ENCODE measurements at regions not wholly inside any gene's neighbourhood (a gene's known extent, or its start where the extent isn't known, plus 50 kb on each side); places are given as distances from the start of the nearest gene placed in this dataset.

DNA sequence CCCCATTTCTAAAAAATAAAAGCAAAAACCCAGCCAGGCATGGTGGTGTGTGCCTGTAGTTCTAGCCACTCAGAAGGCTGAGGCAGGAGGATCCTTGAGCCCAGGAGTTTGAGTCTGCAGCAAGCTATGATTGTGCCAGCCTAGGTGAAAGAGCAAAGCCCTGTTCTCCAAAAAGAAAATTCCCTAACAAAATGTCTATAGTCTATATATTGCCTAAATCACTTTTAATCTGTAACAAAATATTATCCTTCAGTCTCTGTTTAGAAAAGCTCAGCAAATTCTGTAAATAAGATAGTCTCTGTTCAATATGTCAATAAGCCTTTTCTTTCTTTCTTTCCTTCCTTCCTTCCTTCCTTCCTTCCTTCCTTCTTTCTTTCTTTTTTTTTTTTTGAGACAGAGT, 75.8 kb upstream of the ZFP64 start:
- no peaks in the 10 kb centered on the region for H3K27me3 ChIP-seq
- DNase-seq: no peak
- no peaks in the 10 kb centered on the region for H3K36me3 ChIP-seq
- TF ChIP-seq EP300 (IDR thresholded peaks at IDR 0.05; ENCODE audit: low read depth): no peak
- TF ChIP-seq, protein P1, sequence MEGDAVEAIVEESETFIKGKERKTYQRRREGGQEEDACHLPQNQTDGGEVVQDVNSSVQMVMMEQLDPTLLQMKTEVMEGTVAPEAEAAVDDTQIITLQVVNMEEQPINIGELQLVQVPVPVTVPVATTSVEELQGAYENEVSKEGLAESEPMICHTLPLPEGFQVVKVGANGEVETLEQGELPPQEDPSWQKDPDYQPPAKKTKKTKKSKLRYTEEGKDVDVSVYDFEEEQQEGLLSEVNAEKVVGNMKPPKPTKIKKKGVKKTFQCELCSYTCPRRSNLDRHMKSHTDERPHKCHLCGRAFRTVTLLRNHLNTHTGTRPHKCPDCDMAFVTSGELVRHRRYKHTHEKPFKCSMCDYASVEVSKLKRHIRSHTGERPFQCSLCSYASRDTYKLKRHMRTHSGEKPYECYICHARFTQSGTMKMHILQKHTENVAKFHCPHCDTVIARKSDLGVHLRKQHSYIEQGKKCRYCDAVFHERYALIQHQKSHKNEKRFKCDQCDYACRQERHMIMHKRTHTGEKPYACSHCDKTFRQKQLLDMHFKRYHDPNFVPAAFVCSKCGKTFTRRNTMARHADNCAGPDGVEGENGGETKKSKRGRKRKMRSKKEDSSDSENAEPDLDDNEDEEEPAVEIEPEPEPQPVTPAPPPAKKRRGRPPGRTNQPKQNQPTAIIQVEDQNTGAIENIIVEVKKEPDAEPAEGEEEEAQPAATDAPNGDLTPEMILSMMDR (IDR thresholded peaks at IDR 0.05): no peak
- TF ChIP-seq POLR2A (IDR thresholded peaks at IDR 0.05): no peak
- no peak for TF ChIP-seq POLR2AphosphoS5 (IDR thresholded peaks at IDR 0.05)
- in situ Hi-C loops (cut with MboI; ENCODE audit: low pct_ligation_motif_present in 1 of 4, low pct_unique_long_range_greater_than_20kb in 1 of 4, low sequenced_read_pairs in 3 of 4) (no loop called here), intact Hi-C loops (cut with DNase I; ENCODE audit: low total_unique reads) (no loop called here)
- H3K4me1 ChIP-seq: no peaks in the 10 kb centered on the region
- H3K4me3 ChIP-seq: no peak overlapping the region
- no peaks in the 10 kb centered on the region for H3K9me3 ChIP-seq
- no peak overlapping the region for H3K27ac ChIP-seq

DNA sequence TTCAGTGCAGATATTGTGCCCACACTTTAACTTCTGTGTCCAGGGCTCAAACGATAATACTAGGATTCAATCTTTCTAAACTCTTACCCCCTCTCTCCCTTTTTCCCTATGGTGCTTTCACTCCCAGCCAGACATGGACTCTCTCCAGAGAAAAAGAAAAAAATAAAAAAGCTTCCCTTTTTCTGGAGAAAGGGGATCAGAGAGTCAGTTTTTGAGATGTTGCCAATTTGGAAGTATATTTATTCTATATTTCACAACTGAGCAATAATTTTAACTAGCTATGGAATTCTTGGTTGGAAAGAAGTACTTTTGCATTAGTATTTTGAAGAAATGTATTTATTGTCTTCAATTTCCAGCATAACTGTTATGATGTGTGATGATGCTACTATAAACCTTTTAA, 72.2 kb upstream of the ZFP64 start:
- Histone ChIP-seq H3K27me3 (no peaks in the 10 kb centered on the region), H3K4me1 (no peaks in the 10 kb centered on the region), H3K27ac (no peak overlapping the region), H3K36me3 (no peaks in the 10 kb centered on the region), H3K4me3 (no peak overlapping the region), H3K9me3 (no peaks in the 10 kb centered on the region)
- WGBS, 2 donors (ENCODE audit: low coverage in 1 of 2): 50 to 82% methylated on average over 1 of the region's 1 CpG
- intact Hi-C loops (cut with DNase I; ENCODE audit: low total_unique reads) (no loop called here), in situ Hi-C loops (cut with MboI; ENCODE audit: low pct_ligation_motif_present in 1 of 4, low pct_unique_long_range_greater_than_20kb in 1 of 4, low sequenced_read_pairs in 3 of 4) (no loop called here)
- TF ChIP-seq EP300 (IDR thresholded peaks at IDR 0.05; ENCODE audit: low read depth) (no peak), POLR2AphosphoS5 (IDR thresholded peaks at IDR 0.05) (no peak), POLR2A (IDR thresholded peaks at IDR 0.05) (no peak)
- TF ChIP-seq, protein P1 (IDR thresholded peaks at IDR 0.05): no peak
- no peak for DNase-seq

DNA sequence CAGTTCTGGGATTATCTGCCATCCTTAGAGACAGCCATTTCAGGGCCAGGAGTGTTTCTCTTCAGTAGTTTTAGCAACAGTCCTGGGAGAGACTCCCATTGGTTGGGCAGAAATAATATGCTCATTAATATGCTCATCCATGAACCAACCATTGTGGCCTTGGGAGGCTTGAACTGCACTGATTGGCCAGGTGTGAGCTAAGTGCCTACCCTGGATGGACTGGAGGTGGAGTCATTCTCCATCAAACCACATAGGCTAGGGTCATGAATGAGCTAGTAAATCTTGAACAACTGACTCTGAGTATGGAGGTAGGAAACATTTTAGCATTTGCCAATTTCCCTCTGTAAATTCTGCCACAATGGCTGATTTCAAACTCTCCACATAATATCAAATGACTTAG, 70.2 kb upstream of the ZFP64 start:
- intact Hi-C loops (cut with DNase I; ENCODE audit: low total_unique reads): no loop called here

DNA sequence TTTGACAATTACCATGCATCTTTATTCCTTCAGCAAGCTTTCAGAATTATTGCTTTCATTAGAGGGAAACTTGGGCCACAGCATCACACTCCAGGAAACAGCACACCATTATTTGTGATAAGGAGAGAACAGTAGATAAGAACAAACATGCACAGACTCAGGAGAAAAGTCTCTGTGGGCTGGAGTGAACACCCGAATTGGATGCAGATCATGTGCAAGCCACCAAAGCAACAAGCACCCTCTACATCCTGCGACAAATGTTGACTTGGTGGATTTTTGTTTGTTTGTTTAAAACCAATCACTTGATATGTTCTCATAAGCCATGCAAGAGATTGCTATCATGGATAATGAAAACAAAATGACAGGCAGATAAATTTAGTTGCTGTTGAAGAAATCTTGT, 67.7 kb upstream of the ZFP64 start:
- no peak for TF ChIP-seq EP300 (IDR thresholded peaks at IDR 0.05; ENCODE audit: low read depth)
- TF ChIP-seq POLR2A (IDR thresholded peaks at IDR 0.05): no peak
- in situ Hi-C loops (cut with MboI; ENCODE audit: low pct_ligation_motif_present in 1 of 4, low pct_unique_long_range_greater_than_20kb in 1 of 4, low sequenced_read_pairs in 3 of 4): no loop called here
- H3K27me3 ChIP-seq: no peaks in the 10 kb centered on the region

More for the DNA sequence above, 70.2 kb upstream of the ZFP64 start:
- Histone ChIP-seq H3K4me1 (no peaks in the 10 kb centered on the region), H3K27ac (no peak overlapping the region), H3K27me3 (no peaks in the 10 kb centered on the region), H3K36me3 (no peaks in the 10 kb centered on the region), H3K4me3 (no peak overlapping the region), H3K9me3 (no peaks in the 10 kb centered on the region)
- DNase-seq: no peak
- TF ChIP-seq POLR2AphosphoS5 (IDR thresholded peaks at IDR 0.05): no peak
- TF ChIP-seq EP300 (IDR thresholded peaks at IDR 0.05; ENCODE audit: low read depth): no peak
- TF ChIP-seq, protein P1 (IDR thresholded peaks at IDR 0.05): no peak
- TF ChIP-seq POLR2A (IDR thresholded peaks at IDR 0.05): no peak
- in situ Hi-C loops (cut with MboI; ENCODE audit: low pct_ligation_motif_present in 1 of 4, low pct_unique_long_range_greater_than_20kb in 1 of 4, low sequenced_read_pairs in 3 of 4): no loop called here

DNA sequence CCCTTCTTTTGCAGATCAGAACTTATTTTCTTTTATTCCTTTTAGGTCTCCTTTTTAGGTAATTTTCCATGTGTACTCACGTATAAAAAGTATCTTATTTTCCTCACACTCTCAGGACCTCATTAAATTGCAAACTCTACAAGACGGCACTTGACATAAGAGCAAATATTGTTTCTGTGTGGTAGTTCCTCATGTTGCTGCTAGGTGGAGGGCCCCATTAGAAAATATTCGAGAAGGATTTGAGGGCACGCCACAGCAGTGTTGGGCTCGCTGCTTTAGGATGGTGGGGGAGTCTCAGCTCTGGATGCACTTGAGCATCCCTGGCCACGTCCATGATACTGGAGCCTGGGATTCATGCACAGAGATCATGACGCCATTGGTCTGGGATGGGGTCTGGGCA, 64.9 kb upstream of the ZFP64 start:
- in situ Hi-C loops (cut with MboI; ENCODE audit: low pct_ligation_motif_present in 1 of 4, low pct_unique_long_range_greater_than_20kb in 1 of 4, low sequenced_read_pairs in 3 of 4) (no loop called here), intact Hi-C loops (cut with DNase I; ENCODE audit: low total_unique reads) (no loop called here)
- 84 to 85% methylated on average over 3 to 7 of the region's 7 CpGs for WGBS, 2 donors (ENCODE audit: low coverage in 1 of 2)

More for the DNA sequence above, 67.7 kb upstream of the ZFP64 start:
- Histone ChIP-seq H3K4me3 (no peak overlapping the region), H3K27ac (no peak overlapping the region), H3K9me3 (no peaks in the 10 kb centered on the region), H3K36me3 (no peaks in the 10 kb centered on the region), H3K4me1 (no peaks in the 10 kb centered on the region)
- DNase-seq: no peak
- intact Hi-C loops (cut with DNase I; ENCODE audit: low total_unique reads): no loop called here
- WGBS, 2 donors (ENCODE audit: low coverage in 1 of 2): 58 to 66% methylated on average over 2 of the region's 2 CpGs

More for the DNA sequence above, 64.9 kb upstream of the ZFP64 start:
- H3K27me3 ChIP-seq: no peaks in the 10 kb centered on the region
- DNase-seq: no peak
- H3K36me3 ChIP-seq: no peaks in the 10 kb centered on the region
- no peaks in the 10 kb centered on the region for H3K4me1 ChIP-seq
- no peak for TF ChIP-seq EP300 (IDR thresholded peaks at IDR 0.05; ENCODE audit: low read depth)
- TF ChIP-seq, protein P1 (IDR thresholded peaks at IDR 0.05): no peak
- no peak for TF ChIP-seq POLR2A (IDR thresholded peaks at IDR 0.05)
- no peak for TF ChIP-seq POLR2AphosphoS5 (IDR thresholded peaks at IDR 0.05)
- no peak overlapping the region for H3K4me3 ChIP-seq
- no peak overlapping the region for H3K27ac ChIP-seq
- no peaks in the 10 kb centered on the region for H3K9me3 ChIP-seq
